Prostate gland (tissue), 2 donors: ENCODE measurements at regions not wholly inside any gene's neighbourhood (a gene's known extent, or its start where the extent isn't known, plus 50 kb on each side); places are given as distances from the start of the nearest gene placed in this dataset.
"Not testable (repeated sequence)": the region's sequence is repeated elsewhere in the genome, so short reads cannot be mapped to it uniquely, and the experiment has no call there.

Experiments used
- DNase-seq: peaks from one replicate; pipeline ENCODE4 v3.0.0-alpha.2; 2019; ENCODE audit warnings: low spot score
- H3K27ac ChIP-seq, 2 donors: fragments of 200-600 bp; sonication (generic); 2 replicates each; pipeline ENCODE4 v1.5.1; 2017 to 2019
- H3K27me3 ChIP-seq: fragments of 200-600 bp; sonication (generic); replicated peaks from 2 replicates; pipeline ENCODE4 v1.5.1; 2019; ENCODE audit not compliant: insufficient read depth
- H3K36me3 ChIP-seq, 2 donors: fragments of 200-600 bp; sonication (generic); 1 replicate in 1 of 2; 2 replicates in 1 of 2; pipeline versions ENCODE4 v1.5.1 to v1.8.1; 2017 to 2019
- H3K4me1 ChIP-seq: fragments of 200-600 bp; sonication (generic); replicated peaks from 2 replicates; pipeline ENCODE4 v1.5.1; 2019
- H3K4me3 ChIP-seq, 2 donors: fragments of 200-600 bp; sonication (generic); 2 replicates each; pipeline ENCODE4 v1.5.1; 2017 to 2019
- H3K9me3 ChIP-seq: fragments of 200-600 bp; sonication (generic); 2 replicates; pipeline ENCODE4 v1.5.1; 2017
- POLR2A ChIP-seq: fragments of 450-650 bp; IDR thresholded peaks from one replicate; pipeline ENCODE4 v1.6.1; 2016; ENCODE audit warnings: antibody characterized with exemption, mild to moderate bottlenecking
- POLR2AphosphoS5 ChIP-seq: sonication (generic); formaldehyde crosslinking; IDR thresholded peaks from one replicate; pipeline ENCODE4 v1.6.1; 2017; ENCODE audit warnings: antibody characterized with exemption
- WGBS: methylation state at CpG from one replicate; pipeline ENCODE4 v1.1.5; 2018; 5-methylcytosine and 5-hydroxymethylcytosine counted together
- intact Hi-C: fragments of 100-400 bp; cut with DNase I; formaldehyde crosslinking; loops from one replicate; pipeline ENCODE4 v1.14.2; 2022
- small RNA-seq, 2 donors: library from RNA; depleted of rRNA; stranded (forward); fragments of <200 nt; gene quantifications; one replicate each; pipeline ENCODE3, GENCODE V24; 2016
- TF ChIP-seq, protein P1 (sequence below), 4 experiments: fragments of 200-600 bp in 2 of 4; fragments of 450-650 bp in 2 of 4; sonication (generic) in 2 of 4; IDR thresholded peaks; 1 replicate in 3 of 4; 2 replicates in 1 of 4; pipeline ENCODE4 v1.5.1; 2016 to 2019; ENCODE audit warnings: antibody characterized with exemption in 4 of 4, mild to moderate bottlenecking in 2 of 4, moderate library complexity in 2 of 4

- no peak for DNase-seq
- Histone ChIP-seq H3K9me3 (no peaks in the 10 kb centered on the region), H3K4me3 (no peak overlapping the region), H3K36me3 (no peaks in the 10 kb centered on the region), H3K4me1 (no peaks in the 10 kb centered on the region), H3K27me3 (peaks cover 4% of the 10 kb centered on the region), H3K27ac (no peak overlapping the region)
- WGBS = 56% methylated on average over 13 of the region's 13 CpGs
- no peak for TF ChIP-seq POLR2AphosphoS5
- no peak for TF ChIP-seq POLR2A
- TF ChIP-seq, protein P1, sequence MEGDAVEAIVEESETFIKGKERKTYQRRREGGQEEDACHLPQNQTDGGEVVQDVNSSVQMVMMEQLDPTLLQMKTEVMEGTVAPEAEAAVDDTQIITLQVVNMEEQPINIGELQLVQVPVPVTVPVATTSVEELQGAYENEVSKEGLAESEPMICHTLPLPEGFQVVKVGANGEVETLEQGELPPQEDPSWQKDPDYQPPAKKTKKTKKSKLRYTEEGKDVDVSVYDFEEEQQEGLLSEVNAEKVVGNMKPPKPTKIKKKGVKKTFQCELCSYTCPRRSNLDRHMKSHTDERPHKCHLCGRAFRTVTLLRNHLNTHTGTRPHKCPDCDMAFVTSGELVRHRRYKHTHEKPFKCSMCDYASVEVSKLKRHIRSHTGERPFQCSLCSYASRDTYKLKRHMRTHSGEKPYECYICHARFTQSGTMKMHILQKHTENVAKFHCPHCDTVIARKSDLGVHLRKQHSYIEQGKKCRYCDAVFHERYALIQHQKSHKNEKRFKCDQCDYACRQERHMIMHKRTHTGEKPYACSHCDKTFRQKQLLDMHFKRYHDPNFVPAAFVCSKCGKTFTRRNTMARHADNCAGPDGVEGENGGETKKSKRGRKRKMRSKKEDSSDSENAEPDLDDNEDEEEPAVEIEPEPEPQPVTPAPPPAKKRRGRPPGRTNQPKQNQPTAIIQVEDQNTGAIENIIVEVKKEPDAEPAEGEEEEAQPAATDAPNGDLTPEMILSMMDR (IDR thresholded peaks at IDR 0.05) = no peak
- intact Hi-C loops = no loop called here
These were observed 66.6 kb upstream of the ZNF184 start for GRCh38 chr6:27539551-27539950.

- Histone ChIP-seq H3K27ac (no peak overlapping the region), H3K36me3 (no peaks in the 10 kb centered on the region), H3K4me3 (no peak overlapping the region), H3K27me3 (no peaks in the 10 kb centered on the region), H3K9me3 (no peaks in the 10 kb centered on the region), H3K4me1 (no peaks in the 10 kb centered on the region)
- TF ChIP-seq POLR2A = no peak
- TF ChIP-seq, protein P1 (IDR thresholded peaks at IDR 0.05) = no peak
- no peak for TF ChIP-seq POLR2AphosphoS5
- WGBS = 56% methylated on average over 7 of the region's 7 CpGs
- no peak for DNase-seq
- intact Hi-C loops = no loop called here
These were observed 60.1 kb upstream of the ZNF184 start for GRCh38 chr6:27532820-27533538.

GRCh38 chr6:27531772-27532459 is 59.0 kb upstream of the ZNF184 start:
- H3K9me3 ChIP-seq = no peaks in the 10 kb centered on the region
- H3K4me1 ChIP-seq = no peaks in the 10 kb centered on the region
- no peaks in the 10 kb centered on the region for H3K27me3 ChIP-seq
- no peak for DNase-seq
- H3K4me3 ChIP-seq = no peak overlapping the region
- intact Hi-C loops = no loop called here
- 86% methylated on average over 17 of the region's 17 CpGs for WGBS
- no peaks in the 10 kb centered on the region for H3K36me3 ChIP-seq
- no peak for TF ChIP-seq POLR2AphosphoS5
- TF ChIP-seq POLR2A = no peak
- TF ChIP-seq, protein P1 (IDR thresholded peaks at IDR 0.05) = no peak
- H3K27ac ChIP-seq = no peak overlapping the region

GRCh38 chr6:27529796-27530195 is 56.9 kb upstream of the ZNF184 start:
- DNase-seq, intact Hi-C loops, H3K27ac ChIP-seq, H3K4me3 ChIP-seq, H3K27me3 ChIP-seq, H3K4me1 ChIP-seq, H3K36me3 ChIP-seq, H3K9me3 ChIP-seq: not testable (repeated sequence)
- 96% methylated on average over 11 of the region's 24 CpGs for WGBS

- Histone ChIP-seq H3K36me3 (no peaks in the 10 kb centered on the region), H3K4me1 (no peaks in the 10 kb centered on the region), H3K4me3 (no peak overlapping the region), H3K27me3 (no peaks in the 10 kb centered on the region), H3K27ac (no peak overlapping the region), H3K9me3 (no peaks in the 10 kb centered on the region)
- intact Hi-C loops = no loop called here
- no peak for DNase-seq
- TF ChIP-seq POLR2AphosphoS5 = no peak
- TF ChIP-seq, protein P1 (IDR thresholded peaks at IDR 0.05) = no peak
- TF ChIP-seq POLR2A = no peak
These were observed 55.8 kb upstream of the ZNF184 start for GRCh38 chr6:27528714-27529113.

Small RNAs in the stretch of these regions (small RNA-seq; reads per million reads assigned to genes)
- gene AL031229.1 (0 reads per million in 2 donors), gene HIST1H4PS1 (0 reads per million in 2 donors), gene RNU6-471P (0 reads per million in 2 donors)
